HG02610 (cell line): ENCODE measurements at regions not wholly inside any gene's neighbourhood (a gene's known extent, or its start where the extent isn't known, plus 50 kb on each side); places are given as distances from the start of the nearest gene placed in this dataset.
"Not testable (repeated sequence)": the region's sequence is repeated elsewhere in the genome, so short reads cannot be mapped to it uniquely, and the experiment has no call there.

Experiments used
- ATAC-seq: cut with Tn5 transposase; IDR thresholded peaks from one replicate; pipeline ENCODE4 v1.9.1; 2021; ENCODE audit warnings: mild to moderate bottlenecking, moderate library complexity; ENCODE audit not compliant: unreplicated experiment

- ATAC-seq = no peak
Observed at GRCh38 chr13:83825676-83826075, 56.6 kb downstream of the SLITRK1 start.

DNA sequence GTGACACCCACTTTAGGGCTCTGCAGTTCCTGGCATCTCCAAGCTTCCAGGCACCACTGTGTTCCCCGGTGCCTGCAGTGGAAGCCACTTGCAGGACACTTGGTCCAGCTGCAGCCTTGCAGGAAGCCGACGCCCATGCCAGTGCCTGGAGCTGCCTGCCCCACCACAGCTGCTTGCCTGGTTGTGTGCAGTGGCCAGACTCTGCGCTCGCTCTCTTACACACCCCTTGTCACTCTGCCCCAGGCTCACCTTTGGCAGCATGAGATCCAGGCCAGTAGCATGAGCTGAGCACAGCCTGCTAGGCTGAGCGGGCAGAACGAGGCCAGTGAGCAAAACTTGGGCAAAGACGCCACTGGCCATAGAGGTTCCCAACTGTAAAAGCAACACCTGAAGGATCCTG is 57.7 kb downstream of the SLITRK1 start:
- no peak for ATAC-seq

GRCh38 chr13:83824120-83824519 is 58.2 kb downstream of the SLITRK1 start:
- no peak for ATAC-seq

GRCh38 chr13:83819611-83820010 is 62.7 kb downstream of the SLITRK1 start:
- no peak for ATAC-seq

GRCh38 chr13:83819156-83819555 is 63.1 kb downstream of the SLITRK1 start:
- no peak for ATAC-seq

DNA sequence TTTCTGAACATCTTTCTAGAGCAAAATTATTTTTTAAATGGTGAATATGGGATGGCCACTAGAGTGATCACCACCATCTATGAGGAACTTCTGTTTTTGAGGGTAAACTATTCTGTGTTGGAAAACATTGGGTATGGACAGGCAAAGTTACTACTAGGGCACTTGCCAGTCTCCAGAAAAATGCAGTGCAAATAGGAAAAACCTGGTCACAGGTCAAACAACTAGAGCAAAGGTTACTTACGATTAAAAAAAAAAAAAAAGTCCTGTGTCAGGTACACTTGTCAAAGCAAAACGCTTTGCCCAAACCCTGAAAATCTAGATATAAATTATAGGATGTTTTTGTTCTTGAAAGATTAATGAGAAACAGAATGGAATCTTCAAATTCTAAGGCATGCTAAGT is 66.2 kb downstream of the SLITRK1 start:
- ATAC-seq = no peak

DNA sequence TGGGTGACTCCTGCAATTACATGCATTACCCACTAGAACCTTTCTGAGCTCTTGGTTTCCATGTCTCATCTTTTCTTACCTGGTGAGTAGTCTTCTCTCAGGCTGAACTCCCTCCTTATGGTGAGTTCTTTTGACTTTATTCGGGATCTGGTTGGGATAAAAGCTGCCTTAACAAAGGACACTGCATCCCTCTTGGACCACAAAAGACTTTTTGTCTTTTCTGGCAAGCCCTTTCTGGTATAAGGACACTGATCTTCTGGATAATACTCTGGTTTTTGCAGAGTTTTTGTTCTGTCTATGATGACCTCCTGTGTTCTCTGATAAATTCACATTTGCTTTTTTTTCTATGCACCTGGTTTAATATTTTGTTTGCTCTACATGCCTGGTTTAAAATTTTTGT is 66.7 kb downstream of the SLITRK1 start:
- no peak for ATAC-seq

- no peak for ATAC-seq
Observed at GRCh38 chr13:83810136-83810535, 72.1 kb downstream of the SLITRK1 start.

- ATAC-seq = no peak
Observed at GRCh38 chr13:83804356-83804962, 77.8 kb downstream of the SLITRK1 start.

DNA sequence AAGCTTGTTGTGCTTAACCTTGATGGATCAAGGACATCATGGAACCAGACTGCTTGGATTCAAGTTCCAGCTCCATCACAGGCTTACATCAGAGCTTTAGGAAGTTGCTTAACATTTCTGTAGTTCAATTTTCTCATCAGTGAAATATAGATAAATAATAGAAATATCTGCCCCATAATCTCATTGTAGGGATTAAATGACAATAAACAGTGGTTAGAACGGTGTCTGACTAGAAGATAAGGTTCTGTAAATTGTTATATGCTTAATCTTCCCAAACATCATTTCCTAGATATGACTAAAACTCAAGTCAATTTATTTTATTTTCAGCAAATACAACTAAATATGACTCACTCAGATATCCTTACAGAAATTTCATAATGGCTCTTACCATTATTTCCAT is 83.5 kb downstream of the SLITRK1 start:
- ATAC-seq = no peak

DNA sequence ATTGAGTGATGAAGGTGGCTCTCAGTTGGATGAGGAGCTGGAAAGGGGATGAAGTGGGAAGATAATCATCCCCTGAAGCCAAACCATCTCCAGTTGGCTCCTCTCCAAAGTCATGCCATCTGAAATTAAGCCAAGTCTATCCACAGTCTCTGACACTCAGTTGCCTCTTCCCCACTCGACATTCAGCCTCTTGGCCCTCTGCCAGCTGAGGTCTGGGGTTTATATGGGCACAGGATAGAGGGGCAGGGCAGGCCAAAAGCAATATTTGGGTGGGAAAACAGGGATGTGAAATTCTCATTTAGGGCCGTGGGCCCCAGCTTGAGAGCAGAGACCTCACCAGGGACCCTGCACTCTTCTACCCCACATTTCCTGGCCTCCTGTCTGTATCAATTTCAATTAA is 85.9 kb downstream of the SLITRK1 start:
- no peak for ATAC-seq

GRCh38 chr13:83794583-83794982 is 87.7 kb downstream of the SLITRK1 start:
- ATAC-seq = no peak

- ATAC-seq = peak; percentile 90
Observed at GRCh38 chr13:83780227-83780626, 102.0 kb downstream of the SLITRK1 start.

DNA sequence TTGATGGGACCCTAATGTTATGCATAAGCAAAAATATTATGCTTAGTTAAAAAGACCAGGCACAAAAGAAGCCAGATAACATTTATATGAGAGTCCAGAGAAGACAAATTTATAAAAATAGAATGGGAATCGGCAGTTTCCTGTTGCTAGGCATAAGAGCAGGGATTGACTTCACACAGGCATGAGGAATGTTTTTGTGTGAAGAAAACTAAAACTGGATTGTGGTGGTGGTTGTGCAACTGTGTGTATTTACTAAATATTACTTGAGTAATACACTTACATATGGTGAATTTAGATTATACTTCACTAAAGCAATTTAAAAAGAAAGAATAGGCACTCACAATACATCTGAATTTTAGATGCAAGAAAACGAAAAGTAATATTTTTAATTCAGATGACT is 108.3 kb downstream of the SLITRK1 start:
- ATAC-seq = no peak

- ATAC-seq = no peak
Observed at GRCh38 chr13:83765796-83766195, 116.5 kb downstream of the SLITRK1 start.

GRCh38 chr13:83761631-83762030 is 120.6 kb downstream of the SLITRK1 start:
- ATAC-seq = no peak

- ATAC-seq = not testable (repeated sequence)
Observed at GRCh38 chr13:83755210-83755609, 127.1 kb downstream of the SLITRK1 start.

- no peak for ATAC-seq
Observed at GRCh38 chr13:83753912-83754624, 128.2 kb downstream of the SLITRK1 start.

DNA sequence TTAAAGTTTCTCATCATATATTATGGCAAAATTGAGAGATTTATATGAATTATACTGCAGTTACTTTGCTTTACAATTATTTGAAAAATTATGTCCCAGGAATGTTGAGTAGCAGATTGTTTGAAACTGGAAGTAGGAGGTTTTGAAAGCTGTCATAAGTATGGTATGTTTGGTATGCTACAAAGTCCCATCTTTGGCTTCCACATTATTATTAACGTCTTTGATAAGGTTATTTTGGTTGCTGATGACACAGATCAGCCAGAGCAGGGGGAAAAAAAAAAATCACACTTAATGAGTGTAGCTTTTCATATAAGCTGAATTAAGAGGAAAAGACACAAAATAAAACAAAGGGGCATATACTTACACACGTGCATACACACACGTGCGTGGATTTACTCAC is 130.1 kb downstream of the SLITRK1 start:
- no peak for ATAC-seq

DNA sequence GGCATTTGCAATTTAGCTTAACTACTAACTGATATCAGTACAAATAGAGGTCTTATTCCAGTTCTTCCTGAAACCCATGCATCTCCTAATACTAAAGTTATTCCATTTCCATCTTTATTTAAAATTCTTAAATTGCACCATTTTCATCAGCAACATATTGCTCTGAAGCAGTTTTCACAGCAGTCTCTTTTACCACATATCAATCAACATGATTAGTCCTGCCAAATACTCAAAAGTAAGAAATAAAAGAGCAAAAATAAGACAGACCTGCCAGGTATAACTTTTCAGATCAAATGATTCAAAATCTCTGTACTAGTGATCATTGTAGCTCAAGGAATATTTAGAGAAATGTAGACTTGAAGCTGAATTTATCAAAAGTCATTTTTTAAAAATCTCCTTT is 141.7 kb downstream of the SLITRK1 start:
- no peak for ATAC-seq

DNA sequence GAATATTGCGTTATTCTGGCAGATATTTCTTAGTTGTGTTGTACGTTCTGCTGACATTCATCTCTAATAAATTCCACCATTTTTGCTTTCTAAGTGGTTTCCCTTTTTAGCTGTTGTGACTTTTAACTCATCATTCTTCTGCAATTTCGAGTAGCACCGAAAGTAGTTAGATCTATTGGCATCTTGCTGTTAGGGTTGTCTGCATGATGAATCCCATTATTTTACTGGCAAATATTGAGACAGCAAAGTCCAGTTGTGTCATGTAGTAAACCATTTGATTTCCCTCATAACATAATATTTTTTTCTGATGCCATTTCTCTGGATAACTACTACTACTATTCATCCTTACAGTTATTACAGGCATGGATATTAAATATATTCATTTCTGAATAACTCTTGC is 143.9 kb downstream of the SLITRK1 start:
- no peak for ATAC-seq

- ATAC-seq = peak; percentile 99
Observed at GRCh38 chr13:83733293-83733692, 149.0 kb downstream of the SLITRK1 start.

- ATAC-seq = peak; percentile 35
Observed at GRCh38 chr13:83732755-83733154, 149.5 kb downstream of the SLITRK1 start.
